ENCODE measurements at regions not wholly inside any gene's neighbourhood (a gene's known extent, or its start where the extent isn't known, plus 50 kb on each side); places are given as distances from the start of the nearest gene placed in this dataset.

DNA sequence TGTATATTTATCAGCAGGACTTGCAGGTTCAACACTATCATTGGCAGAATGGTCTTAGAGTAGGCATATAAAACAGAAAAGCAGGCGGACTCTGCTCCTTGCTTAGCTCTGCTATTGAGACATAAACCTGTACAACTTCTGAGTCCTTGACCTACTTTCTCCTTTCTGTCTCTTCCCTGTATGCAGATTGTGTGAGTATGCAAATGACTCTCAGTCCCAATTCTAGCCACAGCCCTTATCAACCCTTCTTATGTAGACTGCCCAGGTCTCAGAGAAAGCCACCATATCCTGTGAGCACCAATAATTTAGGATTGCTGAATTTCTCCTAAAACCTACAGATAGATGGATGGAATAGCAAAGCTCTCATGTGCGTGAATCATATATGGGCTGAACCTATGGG is 367.6 kb upstream of the DDI1 start:
- no peak for DNase-seq (ENCODE audit: low read depth)

- DNase-seq (ENCODE audit: low read depth): no peak
These were observed 365.2 kb upstream of the DDI1 start for GRCh38 chr11:103671143-103671651.

DNA sequence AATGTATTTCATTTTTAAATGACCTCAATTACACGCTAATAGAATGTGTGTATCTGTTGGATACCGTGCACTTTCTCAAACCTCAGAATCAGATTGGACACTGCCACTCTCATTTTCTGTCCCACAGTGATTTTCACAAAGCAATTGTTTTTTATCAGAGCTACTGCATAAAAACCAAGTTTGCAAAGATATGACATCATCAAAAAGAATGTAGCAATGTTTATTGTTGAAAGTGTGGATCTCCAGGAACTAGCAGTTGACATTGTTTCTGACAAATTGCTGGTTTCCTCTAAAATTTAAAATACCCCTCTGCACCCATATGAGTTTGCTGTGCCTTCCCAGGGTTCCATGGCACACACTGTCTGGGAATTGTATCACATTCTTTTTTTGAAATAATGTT is 362.7 kb upstream of the DDI1 start:
- peak; percentile 11 for DNase-seq (ENCODE audit: low read depth)

DNA sequence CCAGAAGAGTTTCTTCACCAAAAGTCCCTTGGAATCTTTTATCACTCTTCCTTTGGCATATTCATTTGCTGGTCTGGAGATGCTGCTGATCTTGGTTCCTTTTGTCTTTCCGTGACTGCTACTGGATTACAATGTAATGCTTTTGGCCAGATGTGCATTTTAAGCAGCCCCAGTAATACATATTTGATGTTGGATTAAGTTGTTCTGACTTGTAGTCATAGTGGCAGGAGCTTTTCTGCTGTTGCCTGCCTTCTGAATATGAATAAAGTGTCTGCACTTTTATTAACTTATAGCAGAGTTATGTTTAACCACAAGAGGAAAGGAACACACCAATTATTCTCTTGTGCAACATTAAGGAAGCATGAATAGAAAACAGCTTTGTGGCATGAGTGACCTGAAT is 360.0 kb upstream of the DDI1 start:
- DNase-seq (ENCODE audit: low read depth): no peak

- no peak for DNase-seq (ENCODE audit: low read depth)
These were observed 355.6 kb upstream of the DDI1 start for GRCh38 chr11:103680826-103681225.

DNA sequence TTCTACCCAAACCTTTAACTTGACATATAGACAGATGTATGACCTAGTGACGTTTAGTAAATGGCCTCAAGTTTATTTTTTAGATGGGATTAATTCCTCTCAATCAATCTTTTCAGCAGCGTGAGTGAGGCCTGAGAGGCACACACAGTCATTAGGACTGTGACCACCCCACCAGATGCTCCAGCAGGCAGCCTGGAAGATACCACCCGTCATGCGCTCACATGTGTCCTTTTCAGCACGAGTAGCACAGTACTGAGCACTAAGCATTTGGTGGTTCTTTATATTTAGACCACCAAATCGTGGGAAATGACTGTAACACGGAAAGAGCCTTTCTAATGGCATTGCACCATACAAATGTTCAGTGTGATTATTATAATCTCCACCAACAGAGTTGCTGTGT is 354.6 kb upstream of the DDI1 start:
- no peak for DNase-seq (ENCODE audit: low read depth)

DNA sequence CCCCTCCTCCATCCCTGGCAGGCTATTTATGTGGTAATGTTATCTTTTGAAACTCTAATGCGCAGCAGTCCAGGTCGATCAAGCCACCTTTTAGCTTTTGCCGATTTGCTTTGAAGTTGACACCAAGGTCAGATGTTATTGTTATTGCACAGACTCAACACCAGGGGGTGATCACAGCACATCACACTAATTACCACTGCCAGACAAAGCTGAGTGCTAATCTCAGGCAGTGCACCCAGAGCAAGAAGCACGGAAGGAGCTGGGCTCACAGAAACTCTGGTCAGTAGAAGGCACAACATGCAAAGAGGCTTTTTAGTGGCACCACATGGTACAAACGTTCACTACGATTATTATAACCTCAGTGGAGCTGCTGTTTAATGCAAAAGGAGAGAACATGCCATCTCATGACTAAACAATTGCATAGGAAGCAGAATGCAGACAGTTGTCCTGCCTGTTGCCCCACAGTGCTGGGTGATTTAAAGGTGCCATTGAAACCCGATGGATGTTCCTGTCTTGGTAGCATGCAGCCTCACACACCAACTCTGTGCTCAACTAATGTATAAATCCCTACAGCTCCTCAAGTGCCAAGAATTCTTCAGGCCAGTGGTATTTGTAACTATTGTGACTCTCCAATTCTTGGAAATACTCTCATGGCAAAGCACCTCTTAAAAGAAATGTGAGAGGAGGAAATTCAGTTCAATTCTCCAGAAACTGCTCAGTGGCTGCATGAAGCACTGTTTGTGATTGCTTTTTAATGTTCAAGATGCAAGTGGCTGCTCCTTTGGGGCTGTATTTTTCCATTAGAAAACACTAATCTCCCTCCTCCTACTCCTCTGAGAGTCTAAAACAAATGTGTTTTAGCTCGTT is 353.9 kb upstream of the DDI1 start:
- DNase-seq (ENCODE audit: low read depth): peak; percentile 56

DNA sequence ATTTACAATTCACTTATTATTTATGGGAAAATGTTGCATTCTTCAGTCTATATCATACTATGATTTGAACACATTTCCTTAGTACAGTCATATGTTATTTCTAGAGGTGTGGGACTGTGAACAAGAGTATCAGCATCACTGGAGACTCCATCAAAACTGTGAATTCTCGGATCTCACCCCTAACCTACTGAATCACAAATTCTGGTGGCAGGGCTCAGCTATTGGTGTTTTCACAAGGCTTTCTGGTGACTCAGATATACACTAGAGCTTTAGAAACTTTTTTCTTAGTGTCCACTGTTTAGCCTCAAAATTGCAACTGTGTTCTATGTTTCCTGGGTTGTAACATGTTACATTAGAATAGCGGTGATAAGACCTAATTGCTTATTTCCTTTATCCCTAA is 352.9 kb upstream of the DDI1 start:
- DNase-seq (ENCODE audit: low read depth): peak; percentile 38

- no peak for DNase-seq (ENCODE audit: low read depth)
These were observed 347.5 kb upstream of the DDI1 start for GRCh38 chr11:103688924-103689323.

DNA sequence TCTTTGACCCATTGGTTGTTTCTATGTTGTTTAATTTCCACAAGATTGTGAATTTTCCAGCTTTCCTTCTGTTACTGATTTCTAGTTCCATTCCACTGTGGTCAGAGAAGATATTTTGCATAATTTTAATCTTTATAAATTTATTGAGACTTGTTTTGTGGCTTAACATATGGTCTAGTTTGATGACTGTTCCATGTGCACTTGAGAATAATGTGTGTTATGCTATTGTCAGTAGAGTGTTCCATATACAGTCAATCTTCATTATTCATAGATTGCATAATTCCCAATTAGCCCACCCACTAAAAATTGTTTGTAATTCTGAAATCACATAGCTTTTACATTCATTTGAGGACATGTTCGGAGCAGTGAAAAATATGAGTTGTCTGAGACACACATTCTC is 346.1 kb upstream of the DDI1 start:
- DNase-seq (ENCODE audit: low read depth): no peak

- no peak for DNase-seq (ENCODE audit: low read depth)
These were observed 340.3 kb upstream of the DDI1 start for GRCh38 chr11:103696123-103696522.

DNA sequence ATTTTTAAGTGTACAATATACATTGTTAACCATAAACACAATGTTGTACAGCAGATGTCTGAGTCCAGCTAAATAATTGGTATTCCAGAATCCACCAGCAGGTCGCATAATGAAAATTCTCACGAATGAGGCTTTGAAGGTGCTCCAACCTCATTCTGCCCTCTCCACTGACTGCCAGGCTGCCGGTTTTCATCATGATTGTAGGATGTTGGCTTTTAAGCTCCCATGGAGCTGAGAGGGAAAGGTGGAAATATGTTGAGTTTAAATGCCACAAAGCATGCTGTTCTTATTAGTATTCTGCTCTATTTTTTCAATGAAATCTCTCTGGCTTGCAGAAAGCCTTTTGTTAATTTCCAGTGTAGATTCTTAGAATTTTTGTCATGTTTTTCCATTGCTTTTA is 337.2 kb upstream of the DDI1 start:
- no peak for DNase-seq (ENCODE audit: low read depth)

GRCh38 chr11:103699656-103700055 is 336.8 kb upstream of the DDI1 start:
- no peak for DNase-seq (ENCODE audit: low read depth)

DNA sequence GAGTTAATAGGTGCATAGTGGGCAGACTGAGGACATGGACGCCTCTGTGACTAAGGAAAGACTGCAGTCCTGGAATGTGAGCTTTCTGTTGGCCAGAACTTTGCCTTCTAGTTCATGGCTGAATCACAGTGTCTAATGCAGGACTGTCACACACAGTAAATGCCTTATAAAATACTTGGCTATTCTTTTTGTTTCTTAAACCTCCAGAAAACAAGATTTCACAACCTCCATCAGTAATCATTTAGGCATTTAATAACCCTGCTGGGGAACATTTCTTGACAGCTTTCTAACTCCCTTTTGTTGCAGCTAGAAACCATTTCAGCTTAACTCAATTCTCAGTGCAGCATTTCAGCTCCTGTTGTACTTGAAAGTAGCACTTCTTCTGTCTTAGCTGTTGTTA is 335.8 kb upstream of the DDI1 start:
- DNase-seq (ENCODE audit: low read depth): peak; percentile 55

DNA sequence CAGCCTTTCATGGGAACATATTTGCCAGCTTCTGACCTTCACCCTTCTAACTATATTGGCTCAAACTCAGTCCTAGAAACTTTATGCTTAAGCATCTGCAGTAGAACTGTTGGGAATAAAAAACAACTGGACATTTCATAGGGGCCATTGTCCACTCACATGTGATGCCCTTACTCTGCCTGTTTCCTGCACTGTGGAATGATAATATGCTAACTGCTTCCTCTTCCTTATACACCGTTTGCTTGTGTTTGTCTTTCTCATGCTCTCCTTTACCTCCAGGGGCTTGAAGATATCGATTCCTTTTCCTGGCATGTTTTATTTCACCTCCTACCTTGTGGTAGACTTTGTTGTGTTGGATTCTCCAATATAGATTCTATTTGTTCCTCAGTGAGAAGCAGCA is 333.0 kb upstream of the DDI1 start:
- DNase-seq (ENCODE audit: low read depth): no peak

DNA sequence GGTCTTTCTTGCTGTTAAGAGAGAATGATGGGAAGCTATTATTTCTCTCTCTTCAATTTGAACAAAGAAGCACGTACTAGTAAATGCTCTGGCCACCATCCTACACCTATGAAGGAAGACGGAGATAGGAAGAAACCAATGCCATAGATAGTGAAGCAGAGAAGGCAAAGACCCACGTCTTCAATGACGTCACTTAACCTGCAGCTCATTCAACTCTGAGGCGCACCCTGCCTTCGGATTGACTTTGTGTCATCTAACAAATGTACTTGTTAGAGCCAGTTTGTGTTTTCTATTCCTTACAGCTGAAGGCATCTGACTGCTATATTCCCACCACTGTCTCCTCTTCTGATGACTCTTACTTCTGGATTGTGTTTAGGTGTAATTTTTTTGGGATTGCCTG is 332.5 kb upstream of the DDI1 start:
- DNase-seq (ENCODE audit: low read depth): no peak

- DNase-seq (ENCODE audit: low read depth): no peak
These were observed 330.8 kb upstream of the DDI1 start for GRCh38 chr11:103705642-103706041.

GRCh38 chr11:103709371-103709770 is 327.1 kb upstream of the DDI1 start:
- no peak for DNase-seq (ENCODE audit: low read depth)

- DNase-seq (ENCODE audit: low read depth): peak; percentile 21
These were observed 322.2 kb upstream of the DDI1 start for GRCh38 chr11:103714246-103714645.

DNA sequence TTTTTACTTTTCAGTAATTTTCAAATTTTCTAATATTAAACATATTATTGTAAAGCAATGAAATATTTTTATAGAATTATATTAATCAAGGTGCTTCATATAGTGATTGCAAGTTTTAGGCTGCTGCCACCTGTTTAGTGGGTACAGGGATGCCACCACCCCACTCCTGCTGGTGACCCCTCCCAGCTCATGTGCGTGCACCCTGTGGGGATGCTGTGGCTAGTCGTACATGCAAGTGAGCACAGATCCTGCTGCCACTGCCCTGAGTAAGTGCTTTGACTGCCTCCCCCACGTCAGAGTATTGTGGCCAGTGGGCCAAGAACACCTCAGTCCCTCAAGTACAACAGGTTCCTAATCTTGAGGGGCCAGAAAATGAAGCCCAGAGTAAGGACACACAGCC is 320.1 kb upstream of the DDI1 start:
- no peak for DNase-seq (ENCODE audit: low read depth)

DNA sequence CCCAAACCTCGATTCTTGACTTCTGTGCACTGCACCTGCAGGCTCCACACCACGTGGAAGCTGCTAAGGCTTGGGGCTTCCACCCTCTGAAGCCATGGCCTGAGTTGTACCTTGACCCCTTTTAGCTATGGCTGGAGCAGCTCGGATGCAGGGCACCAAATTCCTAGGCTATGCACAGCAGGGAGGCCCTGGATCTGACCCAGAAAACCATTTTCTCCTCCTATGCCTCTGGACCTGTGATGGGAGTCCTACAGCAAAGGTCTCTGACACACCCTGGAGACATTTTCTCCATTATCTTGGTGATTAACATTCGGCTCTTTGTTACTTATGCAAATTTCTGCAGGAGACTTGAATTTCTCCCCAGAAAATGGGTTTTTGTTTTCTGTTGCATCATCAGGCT is 309.2 kb upstream of the DDI1 start:
- DNase-seq (ENCODE audit: low read depth): no peak

GRCh38 chr11:103729617-103730016 is 306.8 kb upstream of the DDI1 start:
- DNase-seq (ENCODE audit: low read depth): no peak

GRCh38 chr11:103730131-103730940 is 306.1 kb upstream of the DDI1 start:
- no peak for DNase-seq (ENCODE audit: low read depth)

Data from stromal cell of bone marrow (primary cell).